Adrenal gland (tissue), 9 donors: ENCODE measurements at regions not wholly inside any gene's neighbourhood (a gene's known extent, or its start where the extent isn't known, plus 50 kb on each side); places are given as distances from the start of the nearest gene placed in this dataset.

Source experiments
- DNase-seq, 7 donors: peaks; one replicate each; pipeline ENCODE4 v3.0.0-alpha.2; 2019 to 2020
- H3K27ac ChIP-seq, 5 donors: fragments of 200-600 bp; sonication (generic) in 4 of 5; 1 replicate in 3 of 5; 2 replicates in 2 of 5; pipeline versions ENCODE4 v1.5.1 to v1.8.0; 2016 to 2020; ENCODE audit warnings: mild to moderate bottlenecking in 1 of 5
- H3K27me3 ChIP-seq: fragments of 200-600 bp; 2 replicates; pipeline ENCODE4 v1.8.0; 2021
- H3K36me3 ChIP-seq, 2 donors: fragments of 200-600 bp; replicated peaks in 1 of 2; 1 replicate in 1 of 2; 2 replicates in 1 of 2; pipeline versions ENCODE4 v1.5.1 to v1.8.0; 2018 to 2022
- H3K4me1 ChIP-seq, 2 donors: fragments of 200-600 bp; replicated peaks in 1 of 2; 1 replicate in 1 of 2; 2 replicates in 1 of 2; pipeline versions ENCODE4 v1.5.1 to v1.8.0; 2018 to 2021
- H3K4me3 ChIP-seq, 4 donors: fragments of 200-600 bp; sonication (generic) in 3 of 4; one replicate each; pipeline ENCODE4 v1.5.1; 2016 to 2018
- H3K9me3 ChIP-seq, 3 donors: fragments of 200-600 bp; sonication (generic) in 1 of 3; replicated peaks in 1 of 3; 1 replicate in 2 of 3; 2 replicates in 1 of 3; pipeline versions ENCODE4 v1.5.1 to v1.8.0; 2016 to 2021
- CTCF ChIP-seq, 6 experiments: fragments of 450-650 bp in 4 of 6; fragments of 200-600 bp in 2 of 6; sonication (generic) in 1 of 6; IDR thresholded peaks; 1 replicate in 5 of 6; 2 replicates in 1 of 6; pipeline versions ENCODE4 v1.5.1 to v1.8.0; 2016 to 2021; ENCODE audit warnings: antibody characterized with exemption in 6 of 6, mild to moderate bottlenecking in 2 of 6, moderate library complexity in 1 of 6
- POLR2A ChIP-seq, 2 donors: fragments of 450-650 bp; IDR thresholded peaks; one replicate each; pipeline ENCODE4 v1.6.1; 2017; ENCODE audit warnings: antibody characterized with exemption in 2 of 2, mild to moderate bottlenecking in 2 of 2, moderate library complexity in 1 of 2
- WGBS, 4 donors: extraction: QIAGEN DNeasy Blood & Tissue Kit in 2 of 4; methylation state at CpG; one replicate each; pipeline versions ENCODE4 v1.1.5 to v1.1.7; 2013 to 2017; 5-methylcytosine and 5-hydroxymethylcytosine counted together
- intact Hi-C, 2 donors: fragments of 100-400 bp; cut with DNase I; formaldehyde crosslinking; loops; one replicate each; pipeline versions ENCODE4 v1.14.1 to v1.15.0; 2022 to 2023
- donor health status: healthy with polysubstance abuse.
- donor health status: Bipolar disorder and iron deficiency.
- donor health status: DM: yes; HTN: yes; CAD: no.
- donor health status: DM: no; HTN: no; CAD: no.
- donor health status: DM: no; HTN: no; CAD: no.

GRCh38 chr3:39716849-39717248 is 92.6 kb upstream of the MYRIP start:
- 74 to 91% (median 85%) methylated on average over 3 of the region's 3 CpGs for WGBS, 4 donors
- no peak for TF ChIP-seq CTCF (IDR thresholded peaks at IDR 0.05)
- TF ChIP-seq POLR2A (IDR thresholded peaks at IDR 0.05): no peak
- no peaks in the 10 kb centered on the region for H3K36me3 ChIP-seq
- no peak for DNase-seq
- H3K4me1 ChIP-seq: no peaks in the 10 kb centered on the region
- no peaks in the 10 kb centered on the region for H3K9me3 ChIP-seq
- H3K27ac ChIP-seq: no peak overlapping the region
- intact Hi-C loops: loop anchor here in 1 of 2 donors (10.0 kb wide), 1 partner anchor 468 kb away; no protein-coding TSS in a partner anchor
- H3K27me3 ChIP-seq: no peaks in the 10 kb centered on the region
- H3K4me3 ChIP-seq: no peak overlapping the region

- intact Hi-C loops: loop anchor here in 1 of 2 donors (10.0 kb wide), 1 partner anchor 466 kb away; no protein-coding TSS in a partner anchor
- Histone ChIP-seq H3K4me3 (no peak overlapping the region), H3K27me3 (no peaks in the 10 kb centered on the region), H3K9me3 (no peaks in the 10 kb centered on the region), H3K36me3 (no peaks in the 10 kb centered on the region), H3K4me1 (no peaks in the 10 kb centered on the region), H3K27ac (no peak overlapping the region)
- 68 to 82% (median 78%) methylated on average over 7 of the region's 7 CpGs for WGBS, 4 donors
- TF ChIP-seq POLR2A (IDR thresholded peaks at IDR 0.05) (no peak), CTCF (IDR thresholded peaks at IDR 0.05) (no peak)
- no peak for DNase-seq
These were observed 90.5 kb upstream of the MYRIP start for GRCh38 chr3:39718674-39719595.

GRCh38 chr3:39721076-39721475 is 88.3 kb upstream of the MYRIP start:
- intact Hi-C loops: no loop called here
- Histone ChIP-seq H3K4me3 (no peak overlapping the region), H3K27me3 (no peaks in the 10 kb centered on the region), H3K36me3 (no peaks in the 10 kb centered on the region), H3K27ac (no peak overlapping the region), H3K9me3 (no peaks in the 10 kb centered on the region), H3K4me1 (no peaks in the 10 kb centered on the region)
- WGBS, 4 donors: 43 to 58% (median 52%) methylated on average over 1 of the region's 1 CpG
- DNase-seq: no peak
- no peak for TF ChIP-seq CTCF (IDR thresholded peaks at IDR 0.05)
- no peak for TF ChIP-seq POLR2A (IDR thresholded peaks at IDR 0.05)

- no peaks in the 10 kb centered on the region for H3K4me1 ChIP-seq
- no peaks in the 10 kb centered on the region for H3K27me3 ChIP-seq
- intact Hi-C loops: no loop called here
- 32 to 46% (median 41%) methylated on average over 1 of the region's 1 CpG for WGBS, 4 donors
- no peaks in the 10 kb centered on the region for H3K36me3 ChIP-seq
- DNase-seq: no peak
- no peak overlapping the region for H3K27ac ChIP-seq
- TF ChIP-seq CTCF (IDR thresholded peaks at IDR 0.05) (peak in 5 of 6 experiments; percentile 26 to 57 (median 49)), POLR2A (IDR thresholded peaks at IDR 0.05) (no peak)
- H3K4me3 ChIP-seq: no peak overlapping the region
- H3K9me3 ChIP-seq: no peaks in the 10 kb centered on the region
These were observed 85.1 kb upstream of the MYRIP start for GRCh38 chr3:39724233-39724846.
